HG02642 (cell line): ENCODE measurements at regions not wholly inside any gene's neighbourhood (a gene's known extent, or its start where the extent isn't known, plus 50 kb on each side); places are given as distances from the start of the nearest gene placed in this dataset.
"Not testable (repeated sequence)": the region's sequence is repeated elsewhere in the genome, so short reads cannot be mapped to it uniquely, and the experiment has no call there.

Experiments
- ATAC-seq: cut with Tn5 transposase; IDR thresholded peaks from one replicate; pipeline ENCODE4 v1.9.1; 2021; ENCODE audit warnings: mild to moderate bottlenecking; ENCODE audit not compliant: unreplicated experiment, poor library complexity

- no peak for ATAC-seq
Observed at GRCh38 chr16:54985156-54985555, 54.5 kb downstream of the IRX5 start.

GRCh38 chr16:54985668-54986067 is 55.0 kb downstream of the IRX5 start:
- ATAC-seq = no peak

GRCh38 chr16:54986409-54986808 is 55.7 kb downstream of the IRX5 start:
- no peak for ATAC-seq

GRCh38 chr16:54987081-54987480 is 56.4 kb downstream of the IRX5 start:
- no peak for ATAC-seq

- ATAC-seq = no peak
Observed at GRCh38 chr16:54991525-54991924, 60.9 kb downstream of the IRX5 start.

- ATAC-seq = not testable (repeated sequence)
Observed at GRCh38 chr16:54991946-54992345, 61.3 kb downstream of the IRX5 start.

- no peak for ATAC-seq
Observed at GRCh38 chr16:54993106-54993895, 62.6 kb downstream of the IRX5 start.

- no peak for ATAC-seq
Observed at GRCh38 chr16:54996186-54996585, 65.5 kb downstream of the IRX5 start.

GRCh38 chr16:54998834-54999233 is 68.2 kb downstream of the IRX5 start:
- no peak for ATAC-seq

GRCh38 chr16:54999481-54999880 is 68.8 kb downstream of the IRX5 start:
- ATAC-seq = no peak

GRCh38 chr16:55000595-55000994 is 69.9 kb downstream of the IRX5 start:
- no peak for ATAC-seq

GRCh38 chr16:55001931-55002330 is 71.3 kb downstream of the IRX5 start:
- ATAC-seq = no peak

GRCh38 chr16:55002419-55002818 is 71.8 kb downstream of the IRX5 start:
- no peak for ATAC-seq

GRCh38 chr16:55003306-55003705 is 72.6 kb downstream of the IRX5 start:
- no peak for ATAC-seq

GRCh38 chr16:55003916-55004315 is 73.3 kb downstream of the IRX5 start:
- no peak for ATAC-seq

- no peak for ATAC-seq
Observed at GRCh38 chr16:55007504-55007903, 76.8 kb downstream of the IRX5 start.

GRCh38 chr16:55008836-55009510 is 78.3 kb downstream of the IRX5 start:
- no peak for ATAC-seq

GRCh38 chr16:55009581-55009980 is 78.9 kb downstream of the IRX5 start:
- no peak for ATAC-seq

GRCh38 chr16:55010492-55011160 is 80.0 kb downstream of the IRX5 start:
- ATAC-seq = no peak

- no peak for ATAC-seq
Observed at GRCh38 chr16:55012362-55012761, 81.7 kb downstream of the IRX5 start.

GRCh38 chr16:55012793-55013192 is 82.1 kb downstream of the IRX5 start:
- ATAC-seq = no peak
